Fibroblast of the conjunctiva (primary cell): ENCODE measurements at regions not wholly inside any gene's neighbourhood (a gene's known extent, or its start where the extent isn't known, plus 50 kb on each side); places are given as distances from the start of the nearest gene placed in this dataset.

ENCODE experiments used
- DNase-seq: peaks from one replicate; pipeline ENCODE4 v3.0.0-alpha.2; 2010; ENCODE audit warnings: low read depth

DNA sequence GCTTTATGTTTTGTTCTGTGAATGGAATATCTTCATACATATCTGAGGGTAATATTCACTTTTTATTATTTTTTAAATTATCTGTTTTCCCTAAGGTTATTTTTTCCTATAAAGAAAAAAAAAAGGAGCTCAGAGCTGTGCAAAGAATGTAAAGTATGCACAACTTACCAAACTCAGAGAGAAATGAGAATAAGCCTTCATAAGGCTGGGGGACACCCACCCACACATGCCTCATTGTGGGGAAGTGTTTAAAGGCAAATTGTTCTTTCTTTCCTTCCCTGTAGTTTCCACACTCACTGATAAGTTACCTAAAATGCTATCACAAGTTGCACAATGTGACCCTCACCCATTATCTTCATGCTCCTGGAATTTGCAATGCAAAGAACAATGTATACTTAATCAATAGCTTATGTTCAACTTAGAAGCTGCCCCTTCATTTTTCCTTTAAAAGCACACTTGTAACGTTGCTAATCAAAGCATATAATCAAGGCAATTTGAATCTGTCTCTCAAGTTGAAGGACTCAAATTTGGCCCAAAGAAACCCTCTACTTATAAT lies 108.1 kb downstream of the GNAT3 start:
- no peak for DNase-seq

DNA sequence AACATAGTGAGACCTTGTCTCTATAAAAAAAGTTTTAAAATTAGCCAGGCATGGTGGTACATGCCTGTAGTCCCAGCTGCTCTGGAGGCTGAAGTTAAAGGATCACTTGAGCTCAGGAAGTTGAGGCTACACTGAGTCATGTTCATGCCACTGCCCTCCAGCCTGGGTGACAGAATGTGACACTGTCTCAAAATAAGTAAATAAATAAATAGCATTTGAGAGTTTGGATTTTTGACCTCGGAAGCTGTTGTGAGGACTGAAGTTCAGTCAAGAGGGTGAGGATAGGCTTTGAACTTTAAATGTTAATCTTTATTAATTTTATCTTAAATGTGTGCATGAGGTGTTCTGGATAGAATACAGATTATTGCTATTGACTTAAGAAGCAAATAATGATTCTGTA lies 110.2 kb downstream of the GNAT3 start:
- no peak for DNase-seq

DNA sequence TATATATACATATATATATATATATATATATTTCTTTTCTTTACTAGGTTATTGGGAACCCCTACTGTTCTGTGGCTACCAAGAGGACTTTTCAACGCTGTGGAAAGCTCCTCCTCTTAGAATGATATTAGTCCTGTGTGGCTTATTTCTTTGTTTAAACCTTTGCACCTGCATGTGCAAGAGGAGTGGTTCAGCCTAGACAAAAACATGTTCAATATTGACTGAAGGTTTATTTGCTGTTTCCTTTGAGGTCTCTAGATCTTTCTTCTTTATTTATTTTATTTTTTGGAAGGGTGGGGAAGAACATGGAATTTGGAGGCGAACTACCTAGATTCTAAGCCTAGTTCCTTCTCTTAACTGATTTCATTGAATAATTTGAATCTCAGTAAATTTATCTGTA lies 118.1 kb downstream of the GNAT3 start:
- no peak for DNase-seq

DNA sequence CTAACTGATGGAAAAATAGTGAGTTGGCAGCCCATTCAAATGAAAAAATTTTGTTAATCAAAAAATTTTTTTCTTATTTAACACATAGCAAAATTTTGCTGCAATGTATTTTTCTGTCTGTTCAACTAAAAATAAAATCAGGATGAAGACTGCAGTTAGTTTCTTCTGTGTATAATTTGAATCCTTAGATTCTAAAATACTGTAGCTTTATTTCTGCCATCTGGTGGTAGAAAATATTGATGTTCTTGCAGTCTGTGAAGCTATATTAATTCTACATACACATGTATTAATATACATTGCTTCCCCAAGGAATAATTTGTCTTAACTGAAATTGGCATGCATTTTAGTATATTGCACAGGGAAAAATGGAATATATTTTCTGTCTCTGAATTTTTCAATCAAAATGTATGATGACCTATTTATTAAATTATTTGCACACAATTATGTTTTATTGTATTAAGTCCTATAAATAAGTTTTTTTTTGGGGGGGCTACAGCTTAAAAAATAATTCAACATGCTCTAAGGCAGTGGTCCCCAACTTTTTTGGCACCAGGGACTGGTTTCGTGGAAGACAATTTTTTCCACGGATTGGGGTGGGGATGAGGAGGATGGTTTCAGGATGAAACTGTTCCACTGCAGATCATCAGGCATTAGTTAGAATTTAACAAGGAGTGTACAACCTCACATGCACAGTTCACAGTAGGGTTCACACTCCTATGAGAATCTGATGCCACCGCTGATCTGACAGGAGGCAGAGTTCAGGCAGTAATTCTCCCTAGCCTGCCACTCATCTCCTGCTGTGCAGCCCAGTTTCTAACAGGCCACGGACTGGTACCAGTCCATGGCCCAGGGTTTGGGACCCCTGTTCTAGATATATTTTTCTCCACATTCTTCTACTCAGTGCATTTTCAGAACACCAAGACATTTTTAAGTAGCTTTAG lies 119.4 kb downstream of the GNAT3 start:
- no peak for DNase-seq

DNA sequence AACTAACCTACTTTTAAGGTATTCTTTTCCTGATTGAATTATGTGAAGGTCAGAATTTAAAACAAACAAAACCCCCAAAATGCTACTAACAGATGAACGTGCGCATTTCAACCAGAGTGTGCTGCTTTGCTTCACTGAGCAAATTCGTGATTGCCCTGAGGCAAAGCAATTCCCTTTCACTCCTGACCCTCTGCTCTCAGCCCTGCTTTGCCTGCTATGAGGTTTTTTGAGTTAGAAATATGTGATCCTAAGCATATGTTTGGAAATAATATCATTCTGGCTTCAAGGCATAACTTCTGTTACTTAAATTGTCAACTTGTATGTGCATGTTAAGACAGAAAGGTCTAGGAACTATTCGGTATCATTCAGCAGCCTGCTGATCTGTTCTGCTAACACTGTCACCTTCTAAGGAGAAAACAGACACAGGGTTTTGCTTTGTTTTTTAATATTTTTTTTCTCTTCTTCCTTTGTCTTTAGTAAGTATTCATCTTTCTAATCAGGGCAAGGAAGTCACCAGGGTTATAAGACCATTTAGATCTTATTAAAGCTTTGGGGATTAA lies 124.2 kb downstream of the GNAT3 start:
- no peak for DNase-seq

DNA sequence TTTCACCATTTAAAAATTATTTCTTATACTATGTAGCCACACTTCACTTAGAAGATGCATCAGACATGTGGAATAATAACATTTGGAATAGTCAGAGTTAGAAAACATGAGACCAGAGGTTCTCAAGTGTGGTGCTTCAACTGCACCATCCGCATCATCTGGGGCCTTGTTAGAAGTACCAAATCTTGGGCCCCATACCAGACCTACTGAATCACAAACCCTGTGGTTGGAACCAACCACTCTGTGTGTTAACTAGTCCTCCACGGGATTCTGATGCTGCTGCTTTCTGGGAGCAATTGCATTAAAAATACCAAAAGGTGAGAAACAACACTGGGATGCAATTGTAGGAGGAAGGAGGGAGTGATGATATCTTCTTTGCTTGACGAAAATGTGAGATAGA lies 125.2 kb downstream of the GNAT3 start:
- no peak for DNase-seq

DNA sequence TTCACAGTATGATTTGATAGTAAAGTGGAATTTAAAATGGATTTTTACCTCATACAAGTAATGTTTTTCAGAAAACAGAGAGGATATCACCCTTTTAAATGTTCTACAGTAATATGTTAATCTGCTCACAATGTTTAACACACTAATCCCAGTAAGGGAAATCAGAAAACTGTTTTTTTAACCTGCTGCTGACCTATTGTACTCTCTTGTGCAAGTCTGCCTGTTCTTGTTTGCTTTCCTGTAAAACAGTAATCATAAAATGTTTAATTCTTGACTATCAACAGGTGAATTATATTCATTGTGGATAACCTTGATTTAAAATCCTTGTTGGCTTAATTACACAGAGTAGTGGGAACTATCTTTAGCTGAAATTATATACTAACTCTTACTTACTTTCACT lies 126.4 kb downstream of the GNAT3 start:
- DNase-seq: peak; percentile 26

DNA sequence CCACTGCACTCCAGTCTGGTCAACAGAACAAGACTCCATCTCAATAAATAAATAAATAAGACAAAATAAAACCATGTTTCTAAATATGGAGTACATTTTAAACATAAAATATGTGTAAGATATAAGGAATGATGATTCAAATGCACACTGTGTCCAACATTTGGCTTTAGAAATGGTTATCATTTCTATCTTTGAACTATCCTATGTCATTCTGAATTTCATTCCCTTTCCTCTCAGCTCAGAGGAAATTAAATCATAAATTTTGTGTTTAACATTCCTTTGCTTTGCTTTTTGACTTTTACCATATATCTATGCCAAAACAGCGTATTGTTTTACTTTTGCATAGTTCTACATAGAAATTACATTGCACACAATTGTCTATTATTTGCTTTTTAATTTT lies 130.9 kb downstream of the GNAT3 start:
- no peak for DNase-seq

DNA sequence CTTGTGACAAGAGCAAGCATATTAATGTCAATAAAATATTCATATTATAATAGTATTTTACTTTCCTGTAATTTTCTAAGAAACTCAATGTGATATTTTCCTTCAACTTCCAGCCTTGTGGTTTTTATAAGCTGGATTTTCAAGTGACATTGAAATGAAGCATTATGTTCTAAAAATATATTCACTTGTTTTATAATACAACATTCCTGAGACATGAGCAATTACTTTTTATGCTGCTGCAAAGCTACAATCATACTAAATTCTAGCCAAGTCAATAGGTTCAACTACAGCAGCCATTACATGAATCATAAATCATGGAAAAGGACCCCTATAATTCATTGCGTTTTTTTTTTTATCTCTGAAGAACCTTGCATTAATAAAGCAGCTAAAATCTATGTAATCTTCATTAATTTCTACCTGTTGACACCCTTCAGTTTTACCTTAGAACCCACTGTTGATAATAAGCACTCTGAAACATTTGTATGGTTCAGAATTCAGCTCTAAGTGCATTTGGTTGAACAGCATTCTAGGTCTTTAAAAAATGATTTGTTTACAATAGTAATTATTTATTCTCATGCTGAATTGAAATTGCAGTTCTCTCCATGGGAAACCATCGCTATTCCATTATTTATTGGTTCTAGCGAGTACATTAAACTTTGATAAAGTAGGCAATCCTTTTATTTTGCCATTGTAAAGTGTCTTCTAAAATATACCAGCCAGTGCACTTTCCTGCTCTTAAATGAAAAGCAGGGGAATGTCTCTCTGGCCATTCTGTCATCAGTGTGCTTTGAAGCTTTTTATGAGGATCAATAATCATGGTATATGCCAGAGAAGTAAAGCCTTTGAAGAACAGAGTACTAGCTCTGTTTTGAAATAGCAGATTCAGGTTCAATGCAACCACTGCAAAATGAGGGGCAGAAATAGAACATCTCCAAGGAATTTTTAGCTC lies 132.6 kb downstream of the GNAT3 start:
- peak; percentile 30 for DNase-seq

DNA sequence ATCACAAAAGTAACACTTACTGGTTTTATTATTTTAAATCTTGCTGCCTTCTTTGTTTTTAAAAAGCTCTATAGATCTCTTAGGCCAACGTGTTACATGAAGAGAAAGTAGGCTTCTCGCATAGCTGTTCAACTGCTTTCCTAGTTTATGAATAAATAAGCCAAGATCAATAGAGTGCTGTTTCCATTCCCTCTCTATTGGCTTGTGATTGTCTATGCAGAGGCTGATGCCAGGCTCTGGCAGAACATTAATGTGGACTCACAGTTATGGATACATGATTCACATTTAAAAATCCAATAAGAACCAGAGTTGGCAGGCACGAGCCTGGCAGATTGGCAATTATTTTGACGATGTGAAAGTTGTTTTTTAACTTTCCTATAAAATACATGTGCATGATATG lies 137.5 kb downstream of the GNAT3 start:
- no peak for DNase-seq

DNA sequence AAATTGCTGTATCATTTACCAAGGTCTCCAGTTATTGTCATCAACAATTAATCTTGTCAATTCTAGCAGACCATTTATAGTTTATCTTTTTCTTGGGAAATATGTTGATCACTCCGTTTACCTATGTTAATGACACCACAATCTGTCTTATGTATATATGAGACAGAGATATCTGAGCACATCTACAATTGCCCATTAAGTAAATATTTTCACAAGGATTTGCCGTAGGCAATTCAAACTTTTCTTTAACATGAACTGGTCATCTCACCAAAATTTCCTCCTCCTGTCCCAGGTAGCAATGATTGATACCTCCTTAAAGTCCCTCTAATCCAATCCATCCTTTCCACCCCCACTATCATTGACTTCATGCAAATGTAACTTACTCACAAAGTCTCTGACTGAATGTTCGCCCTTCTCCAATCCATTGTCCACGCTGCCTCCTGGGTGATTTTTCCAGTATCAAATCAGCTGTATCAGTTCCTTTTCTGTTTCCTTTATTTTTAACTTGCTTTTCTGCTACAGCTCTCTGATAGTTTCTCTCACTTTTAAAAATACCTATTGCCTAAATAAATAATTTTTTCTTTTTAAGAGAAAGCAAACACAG lies 138.3 kb downstream of the GNAT3 start:
- DNase-seq: no peak

DNA sequence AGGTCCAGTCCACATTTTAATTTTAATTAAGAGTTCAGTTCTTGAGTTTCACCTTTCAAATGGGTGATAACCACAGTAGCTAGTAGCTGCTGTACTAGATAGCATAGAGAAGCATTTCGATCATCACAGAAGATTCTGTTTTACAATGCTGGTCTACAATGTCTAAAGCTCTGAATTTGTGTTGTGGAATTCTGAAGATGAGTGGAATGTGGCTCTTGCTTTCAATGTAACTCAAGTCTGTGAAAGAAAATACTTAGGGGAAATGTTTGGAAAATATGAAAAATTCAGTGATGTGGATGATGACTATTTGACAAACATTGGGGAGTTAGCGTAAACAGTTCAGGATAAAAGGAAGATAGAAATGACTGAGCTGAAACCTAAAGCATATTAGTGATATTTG lies 139.4 kb downstream of the GNAT3 start:
- no peak for DNase-seq

DNA sequence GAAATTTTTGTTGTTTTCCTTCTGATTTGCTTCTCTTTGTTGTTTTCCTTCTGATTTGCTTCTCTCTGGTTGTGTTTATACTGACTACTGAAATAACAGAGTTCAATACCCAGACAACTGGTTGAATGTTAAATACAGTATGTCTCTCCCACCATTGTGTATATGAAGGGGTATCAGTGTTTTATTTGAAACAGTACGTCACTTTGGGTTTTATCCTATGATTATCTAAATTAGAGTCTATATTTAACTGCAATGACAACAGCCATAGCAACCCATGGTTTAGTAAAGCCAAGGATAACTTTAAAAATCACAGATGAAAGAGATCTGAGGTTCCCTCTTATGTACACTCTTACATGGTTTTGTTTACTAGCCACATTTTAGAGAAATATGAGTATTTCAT lies 141.3 kb downstream of the GNAT3 start:
- DNase-seq: no peak

DNA sequence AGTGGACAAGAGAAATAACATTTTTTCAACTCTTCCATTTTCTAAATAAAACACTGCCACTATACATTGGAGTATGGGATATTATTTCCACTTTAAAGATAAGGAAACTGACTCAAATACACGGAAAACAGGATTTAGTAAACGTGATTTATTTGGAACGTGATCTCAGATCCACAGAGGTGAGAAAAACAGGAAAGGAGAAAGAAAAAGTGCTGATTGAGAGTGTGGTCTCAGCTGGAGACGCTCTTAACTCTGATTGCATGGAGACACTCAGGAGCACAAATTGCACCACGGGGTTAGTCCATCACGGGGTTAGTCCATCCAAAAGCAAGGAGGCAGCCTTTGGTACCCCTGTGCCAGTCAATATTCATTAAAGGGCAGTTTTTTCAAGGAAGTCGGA lies 142.5 kb downstream of the GNAT3 start:
- no peak for DNase-seq

DNA sequence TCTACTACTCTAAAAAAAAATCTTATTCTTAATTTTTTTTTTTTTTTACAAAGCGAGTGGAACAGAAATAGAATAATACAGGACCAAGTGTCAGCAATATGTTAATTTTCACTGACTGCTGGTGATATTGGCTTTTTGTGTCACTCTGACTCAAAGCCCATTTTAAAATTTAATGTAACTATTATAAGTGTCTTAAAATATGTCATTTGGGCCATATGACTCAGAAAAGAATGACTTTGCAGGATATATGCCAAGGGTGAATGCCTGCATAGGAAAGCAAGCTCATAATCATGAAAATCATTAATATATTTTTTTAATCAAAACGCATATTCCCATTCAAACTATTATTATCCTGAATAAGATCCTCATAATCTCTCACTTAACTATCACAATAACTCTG lies 149.2 kb downstream of the GNAT3 start:
- no peak for DNase-seq

DNA sequence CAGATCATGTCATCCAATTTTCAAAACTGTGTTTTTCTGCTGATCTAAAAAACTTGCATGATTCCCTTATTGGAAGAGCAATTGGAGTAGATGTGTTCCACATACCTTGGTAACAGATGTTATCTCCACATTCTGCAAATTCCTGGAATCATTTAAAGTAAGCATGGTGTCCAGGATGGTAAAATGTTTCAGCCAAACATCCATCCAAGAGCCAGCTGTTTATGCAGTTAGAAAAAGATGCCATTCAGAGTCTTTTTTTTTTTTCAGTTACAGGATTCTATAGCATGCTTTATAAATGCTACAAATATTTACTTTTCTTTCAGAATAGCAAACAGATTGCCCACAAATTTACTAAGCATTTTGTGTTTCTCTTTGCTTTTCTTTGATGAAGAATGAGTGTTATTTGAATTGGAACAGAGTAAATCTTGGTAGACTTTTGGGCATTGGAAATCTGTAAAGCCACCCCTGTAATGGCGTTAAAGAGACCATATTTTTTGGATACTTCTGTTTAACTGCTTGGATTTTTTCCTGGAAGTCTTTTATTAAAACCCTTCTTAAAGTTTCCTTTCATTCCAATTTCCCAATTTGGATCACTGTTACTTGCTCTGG lies 149.8 kb downstream of the GNAT3 start:
- no peak for DNase-seq

DNA sequence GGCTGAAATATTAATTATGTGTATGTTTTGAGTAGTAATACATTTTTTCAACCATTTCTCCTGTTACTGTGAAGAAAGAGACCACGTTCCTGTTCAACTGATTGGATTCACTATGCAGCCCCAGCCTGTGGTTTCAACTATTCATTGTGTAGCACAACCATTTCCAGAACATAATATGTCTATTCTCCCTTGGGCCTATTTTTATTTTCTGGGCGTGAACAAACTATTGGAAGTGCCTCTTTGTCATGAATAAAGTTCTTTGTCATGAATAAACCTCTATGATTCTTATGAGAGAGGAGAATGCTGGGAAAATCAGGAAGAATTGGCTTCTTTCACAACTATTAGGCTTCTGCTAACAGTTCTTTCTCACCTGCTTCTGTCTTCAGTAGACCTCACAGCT lies 152.4 kb downstream of the GNAT3 start:
- DNase-seq: no peak

DNA sequence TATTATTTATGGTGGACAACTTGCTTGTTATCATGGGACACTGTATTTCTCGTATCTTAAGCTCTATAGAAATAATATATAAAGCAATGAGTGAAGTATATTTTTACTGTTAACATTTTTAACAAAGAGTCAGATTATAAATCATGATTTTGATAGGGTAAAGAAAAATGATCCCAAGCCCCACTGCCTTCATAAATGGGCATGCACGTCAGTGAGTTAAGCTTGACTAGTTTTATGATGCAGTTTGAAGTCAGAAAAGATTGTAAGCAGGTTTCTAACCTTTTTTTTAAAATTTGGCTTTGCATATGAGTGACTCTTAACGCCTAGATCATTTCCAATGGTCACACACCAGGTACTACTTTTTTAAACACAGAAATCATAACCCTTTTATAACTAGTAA lies 152.8 kb downstream of the GNAT3 start:
- DNase-seq: no peak

DNA sequence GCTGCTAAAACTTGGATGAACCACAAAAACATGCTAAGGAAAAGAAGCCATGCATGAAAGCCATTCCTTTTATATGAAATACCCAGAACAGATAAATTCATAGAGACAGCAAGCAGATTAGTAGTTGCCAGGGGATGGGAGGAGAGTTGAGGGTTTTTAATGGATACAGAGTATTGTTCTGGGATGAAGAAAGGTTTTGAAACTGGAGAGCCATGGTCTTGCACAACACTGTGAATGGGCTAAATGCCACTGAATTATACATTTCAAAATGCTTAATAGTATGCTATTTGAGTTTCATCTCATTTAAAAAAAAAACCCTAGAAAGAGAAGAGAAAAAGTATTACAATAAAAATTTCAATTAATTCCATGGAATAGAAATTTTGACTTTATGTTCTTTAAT lies 154.3 kb downstream of the GNAT3 start:
- peak; percentile 39 for DNase-seq

DNA sequence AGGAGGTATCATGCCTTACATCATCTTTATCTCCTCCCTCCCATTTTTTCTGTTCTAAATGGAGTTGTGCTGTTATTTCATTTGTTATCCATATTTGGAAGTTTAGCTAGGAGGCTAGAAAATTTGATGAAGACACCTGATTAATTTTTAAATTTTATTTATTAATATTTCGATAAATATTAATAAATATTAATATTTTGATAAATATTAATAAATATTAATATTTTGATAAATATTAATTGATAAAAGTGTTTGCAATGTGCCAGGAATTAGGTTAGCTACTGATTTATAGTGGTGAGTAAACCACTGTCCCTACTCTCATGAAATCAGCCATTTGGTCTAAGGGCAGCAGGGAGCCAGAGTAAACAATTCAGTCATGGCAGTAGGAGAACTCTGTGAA lies 161.4 kb downstream of the GNAT3 start:
- no peak for DNase-seq

DNA sequence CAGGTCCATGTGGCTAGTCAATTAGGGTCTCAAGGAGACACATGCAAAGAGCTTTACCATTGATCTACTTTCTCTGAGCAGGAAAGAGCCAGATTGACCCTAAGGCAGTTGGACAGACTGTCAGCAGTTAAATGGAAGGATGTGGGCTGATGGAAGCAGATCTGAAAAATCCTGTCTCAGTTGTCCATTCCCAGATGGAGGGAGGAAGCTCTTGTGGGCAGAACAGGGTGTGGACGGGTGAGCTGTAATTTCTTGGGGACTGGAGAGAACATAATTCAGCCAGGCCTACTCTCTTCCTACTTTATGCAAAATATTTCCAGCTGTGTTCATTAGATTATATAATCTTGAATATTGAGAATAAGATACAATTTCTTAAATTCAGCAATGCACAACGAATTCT lies 163.6 kb downstream of the GNAT3 start:
- DNase-seq: no peak

DNA sequence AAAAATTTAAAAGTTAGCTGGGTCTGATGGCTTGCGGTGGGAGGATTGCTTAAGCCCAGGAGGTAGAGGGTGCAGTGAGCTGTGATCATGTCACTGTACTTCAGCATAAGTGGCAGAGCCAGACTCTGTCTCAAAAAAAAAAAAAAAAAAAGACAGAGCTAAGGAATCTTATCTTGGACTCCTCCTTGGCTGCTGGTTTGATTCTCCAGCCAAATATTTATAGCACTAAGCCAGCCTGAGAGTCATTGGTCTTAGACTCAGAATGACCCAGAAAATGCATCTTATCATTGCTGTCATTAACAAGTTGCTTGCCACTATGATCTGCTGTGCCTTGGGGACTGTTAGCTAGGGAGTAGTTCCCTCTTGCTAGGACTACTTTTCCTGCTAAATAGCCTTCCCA lies 164.7 kb downstream of the GNAT3 start:
- no peak for DNase-seq
